SK-N-SH (cell line): ENCODE measurements at regions not wholly inside any gene's neighbourhood (a gene's known extent, or its start where the extent isn't known, plus 50 kb on each side); places are given as distances from the start of the nearest gene placed in this dataset.

Experiments used
- ELF1 ChIP-seq: IDR thresholded peaks from 2 replicates; pipeline ENCODE4 v1.4.0; 2012
- EP300 ChIP-seq, 2 experiments: IDR thresholded peaks; 2 replicates each; pipeline versions ENCODE4 v1.4.0 to v1.6.1; 2012; ENCODE audit warnings: borderline replicate concordance in 1 of 2, low read depth in 1 of 2, low read length in 1 of 2
- EZH2phosphoT487 ChIP-seq: fragments of 200-600 bp; sonication (generic); IDR thresholded peaks from 2 replicates; pipeline ENCODE4 v1.6.1; 2017; ENCODE audit warnings: low read depth, mixed run types, mild to moderate bottlenecking, antibody characterized with exemption, moderate library complexity, borderline replicate concordance
- FOXM1 ChIP-seq: IDR thresholded peaks from 2 replicates; pipeline ENCODE4 v1.4.0; 2012; ENCODE audit warnings: low read depth, mild to moderate bottlenecking
- GABPA ChIP-seq: IDR thresholded peaks from 2 replicates; pipeline ENCODE4 v1.4.0; 2012; ENCODE audit warnings: low read depth, mild to moderate bottlenecking
- MXI1 ChIP-seq: IDR thresholded peaks from 2 replicates; pipeline ENCODE4 v1.6.1; 2012; ENCODE audit warnings: mild to moderate bottlenecking, low read depth, low read length, improper control_type of control experiment
- RCOR1 ChIP-seq: fragments of 150-350 bp; IDR thresholded peaks from 2 replicates; pipeline ENCODE4 v1.6.1; 2017; ENCODE audit warnings: antibody characterized with exemption, low read length
- RXRA ChIP-seq: IDR thresholded peaks from 2 replicates; pipeline ENCODE4 v1.4.0; 2012; ENCODE audit warnings: low read depth, mild to moderate bottlenecking, borderline replicate concordance
- TF ChIP-seq, protein P1 (sequence below): IDR thresholded peaks from 2 replicates; pipeline ENCODE4 v1.4.0; 2012; ENCODE audit warnings: low read depth
- TF ChIP-seq, protein P2 (sequence below): IDR thresholded peaks from 2 replicates; pipeline ENCODE4 v1.4.0; 2012; ENCODE audit warnings: low read depth, borderline replicate concordance

DNA sequence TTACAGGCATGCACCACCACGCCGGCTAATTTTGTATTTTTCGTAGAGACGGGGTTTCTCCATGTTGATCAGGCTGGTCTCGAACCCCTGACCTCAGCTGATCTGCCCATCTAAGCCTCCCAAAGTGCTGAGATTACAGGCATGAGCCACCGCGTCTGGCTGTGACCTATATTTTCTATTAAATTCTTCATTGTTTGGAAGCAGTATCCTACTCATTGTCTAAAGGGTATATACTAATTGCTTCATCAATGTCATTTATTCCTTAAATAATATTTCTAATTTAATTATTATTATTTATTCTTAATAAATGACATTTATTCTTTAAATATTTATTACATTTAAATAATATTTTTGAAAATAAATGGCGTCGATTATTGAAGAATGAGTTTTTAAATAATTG lies 817.3 kb upstream of the API5 start:
- no peak for TF ChIP-seq ELF1
- TF ChIP-seq, protein P1, sequence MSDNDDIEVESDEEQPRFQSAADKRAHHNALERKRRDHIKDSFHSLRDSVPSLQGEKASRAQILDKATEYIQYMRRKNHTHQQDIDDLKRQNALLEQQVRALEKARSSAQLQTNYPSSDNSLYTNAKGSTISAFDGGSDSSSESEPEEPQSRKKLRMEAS, result no peak
- TF ChIP-seq FOXM1, result no peak
- no peak for TF ChIP-seq GABPA
- TF ChIP-seq EP300 (IDR thresholded peaks at IDR 0.05; ENCODE audit: borderline replicate concordance in 1 of 2, low read depth in 1 of 2, low read length in 1 of 2), result no peak
- no peak for TF ChIP-seq MXI1
- TF ChIP-seq, protein P2, sequence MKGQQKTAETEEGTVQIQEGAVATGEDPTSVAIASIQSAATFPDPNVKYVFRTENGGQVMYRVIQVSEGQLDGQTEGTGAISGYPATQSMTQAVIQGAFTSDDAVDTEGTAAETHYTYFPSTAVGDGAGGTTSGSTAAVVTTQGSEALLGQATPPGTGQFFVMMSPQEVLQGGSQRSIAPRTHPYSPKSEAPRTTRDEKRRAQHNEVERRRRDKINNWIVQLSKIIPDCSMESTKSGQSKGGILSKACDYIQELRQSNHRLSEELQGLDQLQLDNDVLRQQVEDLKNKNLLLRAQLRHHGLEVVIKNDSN, result no peak
- TF ChIP-seq RCOR1, result no peak
- no peak for TF ChIP-seq RXRA
- no peak for TF ChIP-seq EZH2phosphoT487
